NCI-H460 (cell line): ENCODE measurements at regions not wholly inside any gene's neighbourhood (a gene's known extent, or its start where the extent isn't known, plus 50 kb on each side); places are given as distances from the start of the nearest gene placed in this dataset.
A peak's percentile ranks its signal among the peaks of the same experiment; 100 is the strongest.

Source experiments
- DNase-seq: peaks from one replicate; pipeline ENCODE4 v3.0.0-alpha.2; 2016; ENCODE audit warnings: low read depth; ENCODE audit errors: extremely low read depth

DNA sequence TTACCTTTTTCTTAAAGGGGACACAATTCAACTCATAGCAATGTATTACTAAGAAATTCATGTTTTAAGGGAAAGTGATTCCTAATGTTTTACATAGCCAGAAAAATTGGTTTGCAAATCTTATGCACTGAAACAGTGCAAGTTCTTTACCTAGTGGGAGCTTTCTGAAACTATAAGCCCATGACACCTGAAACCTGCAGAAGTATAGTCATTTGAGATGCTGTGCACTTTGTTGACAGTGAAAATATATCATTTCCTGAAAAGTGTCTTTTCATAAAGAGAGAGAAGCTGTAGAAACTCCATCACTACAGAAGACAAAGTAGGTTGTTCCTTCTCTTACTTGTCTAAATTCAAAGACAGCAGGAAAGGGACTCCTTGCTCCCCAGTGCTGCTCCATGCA lies 517.1 kb downstream of the LMO7 start:
- no peak for DNase-seq

DNA sequence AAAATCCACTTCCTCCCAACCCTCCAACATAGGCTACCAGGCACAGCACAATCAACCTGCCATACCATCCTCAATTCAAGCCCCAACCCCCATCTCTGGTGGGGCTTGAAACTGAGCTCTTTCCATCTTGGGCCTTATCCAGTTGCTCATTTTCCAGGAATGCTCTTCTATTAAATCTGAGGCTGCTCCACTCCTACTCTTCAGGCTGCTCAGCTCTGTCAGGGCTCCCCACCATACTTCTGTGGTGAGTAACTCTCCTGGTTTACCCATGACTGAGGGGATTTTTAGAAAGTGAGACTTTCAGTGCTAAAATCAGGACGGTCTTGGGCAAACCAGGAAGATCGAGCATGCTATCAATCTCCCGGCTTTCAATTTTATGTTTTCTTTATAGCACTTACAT lies 512.8 kb downstream of the LMO7 start:
- no peak for DNase-seq

DNA sequence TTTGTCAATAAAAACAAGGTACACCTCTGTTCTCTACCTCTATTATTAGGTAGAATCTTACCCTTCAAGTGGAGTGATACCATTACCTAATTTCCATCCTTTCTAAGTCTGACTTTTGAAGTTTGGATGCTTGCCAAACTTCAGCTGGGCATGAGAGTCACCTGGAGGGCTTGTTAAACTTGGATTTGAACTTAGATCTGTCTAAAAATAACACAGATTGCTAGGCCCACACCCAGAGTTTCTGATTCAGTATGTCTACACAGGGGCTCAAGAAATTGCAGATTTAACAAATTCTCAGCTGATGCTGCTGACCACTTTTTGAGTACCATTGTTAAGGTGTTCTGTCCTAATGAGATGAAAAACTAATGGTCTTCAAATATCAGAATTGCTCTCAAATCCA lies 512.2 kb downstream of the LMO7 start:
- DNase-seq, result no peak

DNA sequence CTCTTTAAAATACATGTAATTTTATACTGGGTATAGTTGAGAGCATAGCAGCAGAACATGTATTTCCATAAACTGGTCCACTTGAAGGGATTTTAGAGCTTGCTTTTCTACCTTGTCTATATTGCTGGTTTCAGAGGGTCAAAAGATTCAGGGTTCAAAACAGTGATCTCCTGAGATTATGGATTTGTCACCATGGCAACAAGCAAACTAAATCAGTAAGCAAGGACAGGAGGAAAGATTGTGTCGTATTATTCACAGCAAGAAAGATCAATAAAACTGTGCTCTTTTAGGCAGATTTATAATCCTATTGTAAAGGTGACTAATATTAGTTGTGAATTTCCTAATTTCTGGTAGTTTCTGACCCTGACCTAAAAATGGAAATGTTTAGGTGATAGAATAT lies 496.4 kb downstream of the LMO7 start:
- DNase-seq, result no peak

DNA sequence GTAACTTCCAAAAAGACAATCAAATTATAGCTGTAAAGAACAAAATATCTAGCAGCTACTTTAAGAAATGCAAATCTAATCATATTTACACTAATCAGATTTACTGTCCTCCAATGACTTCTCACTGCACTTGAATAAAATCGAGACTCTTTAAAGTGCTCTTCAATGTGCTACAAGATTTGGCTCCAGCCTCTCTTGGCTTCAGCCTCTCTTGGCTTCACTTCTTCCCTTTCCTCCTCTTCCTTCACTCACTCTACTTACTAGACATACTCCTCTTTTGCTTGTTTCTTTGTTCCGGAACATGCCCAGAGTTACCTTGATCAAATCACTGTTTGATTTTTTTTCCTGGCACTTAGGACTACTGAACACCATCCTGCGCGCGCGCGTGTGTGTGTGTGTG lies 495.4 kb downstream of the LMO7 start:
- DNase-seq, result no peak

DNA sequence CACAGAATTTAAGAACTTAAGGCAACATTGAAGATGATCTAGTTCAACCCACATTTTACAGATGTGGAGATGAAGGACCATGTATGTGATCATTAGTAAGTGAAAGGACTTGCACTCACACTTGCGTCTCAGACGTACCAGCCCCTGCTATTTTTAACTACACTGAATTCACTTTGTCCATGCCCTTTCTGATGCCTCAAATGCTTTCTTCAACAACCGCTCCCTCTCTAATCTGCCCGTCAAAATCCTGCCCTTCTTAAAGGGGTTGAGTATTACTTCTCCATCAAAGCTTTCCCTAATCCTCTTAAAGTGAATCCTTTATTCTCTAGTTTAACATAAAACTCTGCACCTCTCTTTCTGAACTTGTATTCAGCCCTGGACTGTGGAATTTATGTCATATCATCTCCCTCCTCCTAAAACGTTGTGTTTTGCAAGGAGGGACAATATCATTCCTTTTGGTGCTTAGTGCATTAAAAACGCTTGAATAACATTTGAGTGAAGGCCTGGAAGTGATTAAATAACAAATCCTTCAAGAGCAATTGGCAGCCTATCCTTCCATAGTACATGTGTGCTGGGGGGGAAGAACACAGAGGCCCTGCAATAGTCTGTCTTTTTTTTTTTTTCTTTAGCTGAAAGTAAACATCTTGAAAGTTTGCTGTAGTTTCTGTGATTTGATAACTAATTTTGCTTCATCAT lies 493.3 kb downstream of the LMO7 start:
- DNase-seq, result no peak

DNA sequence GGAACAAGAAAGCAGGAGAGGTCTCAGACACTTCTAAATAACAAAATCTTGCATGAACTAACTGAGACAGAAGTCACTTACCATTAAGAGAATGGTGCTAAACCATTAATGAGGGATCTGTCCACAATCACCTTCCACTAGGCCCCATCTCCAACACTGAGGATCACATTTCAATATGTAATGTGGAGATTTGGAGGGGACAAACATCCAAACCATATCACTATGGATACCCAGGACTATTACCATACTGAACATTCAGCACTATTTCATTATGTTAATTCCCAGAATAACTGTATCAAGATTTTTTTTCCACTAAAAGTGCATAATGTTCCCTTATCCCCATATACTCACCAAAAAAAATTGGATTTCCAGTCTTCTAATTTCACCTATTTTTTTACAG lies 491.8 kb downstream of the LMO7 start:
- no peak for DNase-seq

DNA sequence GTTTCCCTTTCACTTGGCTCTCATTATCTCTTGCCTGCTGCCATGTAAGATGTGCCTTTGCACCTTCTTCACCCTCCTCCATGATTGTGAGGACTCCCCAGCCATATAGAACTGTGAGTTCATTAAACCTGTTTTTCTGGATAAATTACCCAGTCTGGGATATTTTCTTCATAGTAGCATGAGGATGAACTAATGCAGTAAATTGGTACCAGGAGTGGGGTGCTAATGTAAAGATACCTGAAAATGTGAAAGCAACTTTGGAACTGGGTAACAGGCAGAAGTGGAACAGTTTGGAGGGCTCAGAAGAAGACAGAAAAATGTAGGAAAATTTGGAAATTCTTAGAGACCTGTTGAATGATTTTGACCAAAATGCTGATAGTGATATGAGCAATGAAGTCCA lies 487.4 kb downstream of the LMO7 start:
- DNase-seq, result no peak

DNA sequence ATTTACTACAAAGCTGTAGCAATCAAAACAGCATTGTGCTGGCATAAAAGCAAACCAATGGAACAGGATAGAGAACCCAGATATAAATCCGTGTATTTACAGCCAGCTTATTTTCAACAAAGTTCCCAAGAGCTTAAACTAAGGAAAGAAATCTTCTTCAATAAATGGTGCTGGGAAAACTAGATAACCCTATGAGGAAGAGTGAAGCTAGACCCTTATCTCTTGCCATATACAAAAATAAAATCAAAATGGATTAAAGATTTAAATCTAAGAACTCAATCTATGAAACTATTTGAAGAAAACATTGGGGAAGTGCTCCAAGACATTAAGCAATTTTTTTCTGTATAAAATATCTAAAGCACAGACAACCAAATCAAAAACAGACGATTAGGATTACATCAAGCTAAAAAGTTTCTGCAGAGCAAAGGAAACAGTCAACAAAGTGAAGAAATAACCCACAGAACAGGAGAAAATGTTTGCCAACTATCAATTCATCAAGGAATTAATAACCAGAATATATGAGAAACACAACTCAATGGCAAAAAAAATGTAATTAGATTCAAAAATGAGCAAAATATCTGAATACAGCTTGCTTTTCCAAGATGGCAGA lies 480.7 kb downstream of the LMO7 start:
- DNase-seq, result no peak

DNA sequence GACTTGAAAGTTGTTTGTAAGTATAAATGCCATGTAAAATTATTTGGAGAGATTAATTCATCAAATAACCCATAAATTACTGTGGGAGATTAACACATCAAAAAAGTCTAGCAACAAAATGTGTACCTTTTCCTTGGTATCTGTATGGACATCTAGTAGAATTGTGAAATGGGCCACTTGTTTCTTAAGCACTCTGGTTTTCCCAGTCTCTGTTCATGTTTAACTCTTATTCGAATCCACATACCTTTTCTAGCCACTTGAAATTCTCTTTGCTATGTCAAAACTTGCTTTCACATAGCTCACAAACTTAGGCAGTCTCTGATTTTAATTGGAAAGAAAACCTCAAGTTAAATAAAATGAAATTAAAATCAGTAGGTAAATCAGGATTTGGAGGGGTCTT lies 470.6 kb downstream of the LMO7 start:
- no peak for DNase-seq

DNA sequence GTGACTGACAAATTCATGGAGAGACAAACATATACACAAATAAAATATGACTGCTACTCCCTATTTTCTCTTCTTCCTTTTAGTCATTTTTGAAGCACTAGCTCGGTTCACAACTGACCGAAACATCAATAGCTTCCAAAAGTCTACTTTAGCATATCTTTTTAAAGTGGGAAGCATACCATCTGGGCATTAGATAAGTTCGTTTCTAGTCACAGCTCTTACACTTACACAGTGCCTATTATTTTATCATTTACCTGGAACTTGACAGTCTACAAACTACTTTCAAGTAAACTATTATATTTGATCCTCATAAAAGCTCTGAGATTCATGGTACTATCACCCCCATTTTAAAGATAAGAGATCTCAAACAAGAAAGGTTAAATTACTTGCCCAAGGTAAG lies 458.5 kb downstream of the LMO7 start:
- no peak for DNase-seq

DNA sequence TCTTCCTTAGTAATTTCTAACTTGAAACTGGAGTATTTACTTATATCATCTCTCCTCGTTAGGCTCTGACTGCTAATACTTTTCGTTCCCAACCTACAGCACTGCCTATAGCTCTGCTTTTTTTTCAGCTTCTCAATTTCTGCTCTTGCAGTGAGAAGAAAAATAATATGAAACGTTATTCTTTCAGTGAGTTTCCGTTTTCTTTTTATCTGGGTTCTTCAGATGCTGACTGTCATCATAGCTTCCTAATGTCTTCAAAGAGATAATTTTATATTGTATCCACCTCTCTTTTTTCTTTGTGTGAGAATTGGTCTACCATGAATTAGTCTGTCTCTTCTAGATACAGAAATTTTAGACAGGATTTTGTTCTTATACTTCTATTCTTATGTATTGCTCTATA lies 454.9 kb downstream of the LMO7 start:
- no peak for DNase-seq

DNA sequence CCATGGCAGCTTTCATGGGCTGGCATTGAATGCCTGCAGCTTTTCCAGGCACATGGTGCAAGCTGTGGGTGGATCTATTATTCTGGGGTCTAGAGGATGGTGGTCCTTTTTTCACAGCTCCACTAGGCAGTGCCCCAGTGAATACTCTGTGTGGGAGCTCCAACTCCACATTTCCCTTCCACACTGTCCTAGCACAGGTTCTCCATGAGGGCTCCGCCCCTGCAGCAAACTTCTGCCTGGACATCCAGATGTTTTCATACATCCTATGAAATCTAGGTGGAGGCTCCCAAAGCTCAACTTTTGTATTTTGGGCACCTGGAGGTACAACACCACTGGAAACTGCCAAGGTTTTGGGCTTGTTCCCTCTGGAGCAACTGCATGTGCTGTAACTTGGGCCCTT lies 450.6 kb downstream of the LMO7 start:
- no peak for DNase-seq

DNA sequence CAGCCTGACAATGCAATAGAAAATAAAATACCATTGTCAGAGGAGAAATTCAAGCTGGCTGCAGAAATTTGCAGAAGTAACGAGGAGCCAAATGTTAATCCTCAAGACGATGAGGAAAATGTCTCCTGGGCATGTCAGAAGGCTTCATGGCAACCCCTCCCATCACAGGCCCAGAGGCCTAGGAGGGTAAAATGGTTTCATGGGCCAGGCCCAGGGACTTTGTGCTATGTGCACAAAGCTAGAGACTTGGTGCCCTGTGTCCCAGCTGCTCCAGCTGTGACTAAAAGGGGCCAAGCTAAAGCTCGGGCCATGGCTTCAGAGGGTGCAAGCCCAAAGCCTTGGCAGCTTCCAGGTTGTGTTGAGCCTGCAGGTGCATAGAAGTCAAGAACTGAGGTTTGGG lies 431.7 kb downstream of the LMO7 start:
- no peak for DNase-seq

DNA sequence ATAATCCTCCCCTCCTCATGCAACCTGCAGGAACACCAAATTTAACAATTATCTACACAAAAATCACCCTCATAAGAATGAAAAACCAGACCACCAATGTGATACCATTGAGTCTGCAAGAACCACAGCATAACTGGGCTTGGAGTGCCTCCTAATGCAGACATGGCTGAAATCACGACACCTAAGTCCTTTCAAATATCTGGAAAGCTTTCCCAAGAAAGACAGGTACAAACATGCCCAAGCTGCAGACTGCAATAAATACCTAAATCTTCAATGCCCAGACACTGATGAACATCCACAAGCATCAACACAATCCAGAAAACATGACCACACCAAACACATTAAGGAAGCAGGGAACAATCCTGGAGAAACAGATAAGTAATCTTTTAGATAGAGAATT lies 417.1 kb downstream of the LMO7 start:
- DNase-seq, result no peak

DNA sequence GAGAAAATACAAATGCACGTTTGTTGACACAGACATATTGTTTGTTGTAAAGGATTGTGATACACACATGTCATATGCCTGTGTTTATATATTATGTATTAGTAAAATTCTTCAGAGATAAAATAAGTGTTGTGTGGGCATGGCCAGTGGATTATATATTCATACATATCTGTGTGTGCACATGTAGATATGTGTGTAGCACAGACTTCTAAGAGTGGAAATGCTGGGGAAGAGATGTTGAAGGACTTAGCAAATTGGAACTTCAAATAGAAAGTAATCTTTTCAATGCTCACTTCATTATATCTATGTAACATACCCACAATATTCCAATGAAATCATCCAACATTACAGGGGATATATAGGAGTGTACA lies 413.2 kb downstream of the LMO7 start:
- DNase-seq, result no peak

DNA sequence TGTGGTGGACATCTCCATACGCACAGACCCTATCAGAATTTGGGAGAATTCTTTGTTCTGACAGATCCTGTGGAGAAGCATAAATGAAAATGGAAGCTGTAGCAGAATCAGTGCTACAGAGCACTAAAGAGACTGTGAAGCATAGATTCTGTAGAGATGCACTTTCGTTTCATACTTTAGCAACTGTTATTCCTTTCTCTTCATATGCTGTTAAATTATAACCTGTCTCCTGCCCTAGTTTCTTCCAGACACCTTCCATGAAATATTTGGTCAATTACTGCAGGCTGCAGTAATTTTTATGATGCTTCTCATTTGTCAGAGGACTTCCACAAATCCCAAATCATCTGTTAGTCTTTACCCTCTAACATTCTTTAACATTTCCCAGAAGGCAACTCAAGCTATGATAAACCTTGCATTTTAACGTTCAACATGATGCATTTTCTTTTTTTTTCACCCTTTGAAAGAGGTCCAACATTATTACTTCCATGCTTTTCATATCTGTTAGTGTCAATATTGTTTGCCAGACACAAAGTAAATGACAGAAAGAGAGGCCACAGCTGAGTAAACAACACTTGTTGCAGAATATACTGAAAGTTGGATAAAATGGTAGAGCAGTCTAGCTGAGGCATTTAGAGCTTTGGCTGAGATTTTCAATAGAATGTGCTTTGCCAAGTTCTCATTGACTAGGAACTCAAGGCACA lies 412.7 kb downstream of the LMO7 start:
- peak; percentile 1 for DNase-seq

DNA sequence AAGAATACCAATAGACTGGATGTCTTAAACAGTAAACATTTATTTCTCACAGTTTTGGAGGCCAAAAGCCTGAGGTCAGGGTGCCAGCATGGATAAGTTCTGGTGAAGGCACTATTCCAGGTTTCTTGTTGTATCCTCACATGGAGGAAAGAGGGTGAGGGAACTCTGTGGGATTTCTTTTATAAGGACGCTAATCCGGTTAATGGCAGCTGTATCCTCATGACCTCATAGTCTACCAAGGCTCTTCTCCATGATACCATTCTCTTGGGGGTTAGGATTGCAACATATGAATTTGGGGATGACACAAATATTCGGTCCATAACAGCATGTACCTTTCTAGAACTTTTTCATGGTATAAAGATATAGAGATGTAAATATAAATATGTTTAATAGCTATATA lies 412.0 kb downstream of the LMO7 start:
- no peak for DNase-seq

DNA sequence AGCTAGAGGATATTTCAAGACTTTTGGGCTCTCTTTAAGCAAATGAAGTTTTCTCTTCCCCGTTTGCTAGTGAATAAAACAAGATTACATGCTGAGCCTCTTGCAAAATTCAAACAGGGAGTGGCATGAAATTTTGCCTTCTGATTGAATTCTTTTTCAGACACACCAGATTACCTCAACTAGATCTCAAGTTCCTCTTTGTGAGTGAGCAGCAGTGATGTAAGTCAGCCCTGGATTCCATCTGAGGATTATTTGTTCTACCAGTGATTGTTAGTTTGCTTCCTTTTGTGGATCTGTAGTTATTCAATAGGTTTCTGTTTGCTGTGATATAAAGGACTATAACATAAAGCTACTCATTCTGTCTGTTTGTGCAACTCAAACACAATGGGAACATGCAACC lies 407.7 kb downstream of the LMO7 start:
- DNase-seq, result no peak

DNA sequence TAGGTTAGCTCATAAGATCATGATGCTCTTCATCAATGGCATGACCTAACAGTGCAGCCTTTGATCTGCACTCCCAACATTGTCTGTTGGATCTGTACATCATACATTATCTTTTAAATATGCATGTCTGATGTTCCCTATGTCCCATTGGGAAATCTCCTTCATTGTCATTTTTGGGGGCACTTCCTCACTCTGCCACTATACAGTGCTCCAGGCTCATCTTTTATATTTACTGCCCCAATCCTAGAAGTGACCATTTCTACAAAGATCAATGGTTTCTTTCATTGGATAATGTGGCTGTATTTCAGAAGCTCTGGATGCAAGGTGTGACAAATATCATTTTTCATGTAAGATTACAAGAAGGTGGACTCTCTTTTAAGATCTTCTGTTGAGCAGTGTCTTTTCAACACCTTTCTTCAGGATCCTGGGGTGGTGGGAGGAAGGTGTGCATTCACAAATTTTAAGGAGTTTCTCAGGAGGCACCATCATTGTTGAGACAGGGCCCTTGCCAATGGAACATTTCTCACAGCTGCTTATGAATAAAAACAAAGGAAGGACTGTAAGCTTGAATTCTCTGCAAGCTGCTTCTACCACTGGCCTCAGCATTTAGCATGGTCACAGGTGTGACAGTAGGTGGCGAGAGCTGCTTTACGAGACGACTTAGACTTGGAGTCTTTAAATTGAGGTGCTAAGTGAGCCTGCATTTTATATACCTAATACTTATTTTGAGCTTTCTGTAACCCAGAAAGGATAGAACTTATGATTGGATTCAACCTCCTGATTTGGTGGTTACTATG lies 403.0 kb downstream of the LMO7 start:
- DNase-seq, result no peak

DNA sequence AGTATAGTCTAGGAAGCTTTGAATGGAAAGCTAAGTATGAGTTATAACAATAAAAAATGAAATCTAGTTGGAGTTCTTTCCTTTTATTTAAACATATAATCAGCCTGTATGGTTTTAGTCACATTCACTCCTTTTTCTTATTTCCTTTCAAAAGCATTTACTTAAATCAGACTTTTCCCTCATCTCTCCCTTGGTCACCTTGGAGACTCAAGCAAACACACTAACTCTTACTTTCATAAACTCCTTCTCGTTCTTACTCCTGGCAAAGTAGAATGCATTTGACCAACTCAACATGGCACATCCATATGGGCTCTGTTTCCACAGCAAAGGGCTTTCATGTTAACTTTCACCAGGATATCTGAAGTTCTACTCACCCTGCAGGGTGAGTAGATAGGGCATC lies 400.0 kb downstream of the LMO7 start:
- DNase-seq, result no peak

DNA sequence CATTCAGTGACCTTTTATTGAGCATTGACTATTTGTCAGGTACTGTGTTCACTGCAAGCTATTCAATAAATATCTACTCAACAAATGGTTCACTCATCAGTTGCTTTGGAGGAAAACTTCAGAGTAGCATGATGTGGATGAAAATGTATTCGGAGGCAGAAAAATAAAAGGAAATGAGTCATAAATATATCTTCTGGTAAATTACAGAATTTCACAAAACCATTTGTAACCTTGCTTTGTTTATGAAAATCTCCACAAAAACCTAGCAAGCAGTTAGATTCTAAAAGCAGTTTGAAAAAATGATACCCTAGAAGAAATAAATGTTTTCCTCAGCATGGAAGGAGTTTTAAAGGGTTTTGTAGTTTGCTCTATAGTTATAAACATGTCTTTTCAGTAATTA lies 399.6 kb downstream of the LMO7 start:
- no peak for DNase-seq
